Sigmoid colon (tissue), 4 donors: ENCODE measurements at regions not wholly inside any gene's neighbourhood (a gene's known extent, or its start where the extent isn't known, plus 50 kb on each side); places are given as distances from the start of the nearest gene placed in this dataset.

Source experiments
- CTCF ChIP-seq, 4 experiments: fragments of 450-650 bp in 3 of 4; fragments of 200-600 bp in 1 of 4; IDR thresholded peaks; one replicate each; pipeline ENCODE4 v1.5.1; 2016 to 2019; ENCODE audit warnings: antibody characterized with exemption in 4 of 4, mild to moderate bottlenecking in 3 of 4, moderate library complexity in 2 of 4
- POLR2A ChIP-seq, 2 donors: fragments of 450-650 bp; IDR thresholded peaks; one replicate each; pipeline ENCODE4 v1.6.1; 2016; ENCODE audit warnings: antibody characterized with exemption in 2 of 2, mild to moderate bottlenecking in 2 of 2, moderate library complexity in 2 of 2
- POLR2AphosphoS5 ChIP-seq, 4 donors: sonication (generic); formaldehyde crosslinking; IDR thresholded peaks; one replicate each; pipeline ENCODE4 v1.6.1; 2017; ENCODE audit warnings: antibody characterized with exemption in 4 of 4

DNA sequence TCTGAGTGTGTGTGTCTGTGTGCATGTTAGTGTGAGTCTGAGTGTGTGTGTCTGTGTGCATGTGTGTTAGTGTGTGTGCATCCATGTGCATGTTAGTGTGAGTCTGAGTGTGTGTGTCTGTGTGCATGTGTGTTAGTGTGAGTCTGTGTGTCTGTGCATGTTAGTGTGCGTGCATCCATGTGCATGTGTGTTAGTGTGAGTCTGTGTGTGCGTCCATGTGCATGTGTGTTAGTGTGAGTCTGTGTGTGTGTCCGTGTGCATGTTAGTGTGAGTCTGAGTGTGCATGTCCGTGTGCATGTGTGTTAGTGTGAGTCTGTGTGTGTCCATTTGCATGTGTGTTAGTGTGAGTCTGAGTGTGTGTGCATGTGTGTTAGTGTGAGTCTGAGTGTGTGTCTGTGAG lies 76.6 kb upstream of the ACTRT2 start:
- TF ChIP-seq CTCF (IDR thresholded peaks at IDR 0.05) (no peak), POLR2AphosphoS5 (IDR thresholded peaks at IDR 0.05) (no peak), POLR2A (IDR thresholded peaks at IDR 0.05) (no peak)
